Esophagus muscularis mucosa (tissue), 4 donors: ENCODE measurements at regions not wholly inside any gene's neighbourhood (a gene's known extent, or its start where the extent isn't known, plus 50 kb on each side); places are given as distances from the start of the nearest gene placed in this dataset.

Source experiments
- DNase-seq: peaks from one replicate; pipeline ENCODE4 v3.0.0-alpha.2; 2017; ENCODE audit errors: extremely low spot score
- H3K27ac ChIP-seq, 4 donors: fragments of 200-600 bp; sonication (generic); replicated peaks in 1 of 4; 1 replicate in 3 of 4; 2 replicates in 1 of 4; pipeline ENCODE4 v1.5.1; 2016 to 2019; ENCODE audit warnings: mild to moderate bottlenecking in 1 of 4
- H3K27me3 ChIP-seq, 4 donors: fragments of 200-600 bp; sonication (generic); one replicate each; pipeline versions ENCODE4 v1.5.1 to v1.6.0; 2016 to 2019
- H3K36me3 ChIP-seq, 4 donors: fragments of 200-600 bp; sonication (generic); one replicate each; pipeline ENCODE4 v1.5.1; 2016 to 2019
- H3K4me1 ChIP-seq, 4 donors: fragments of 200-600 bp; sonication (generic); one replicate each; pipeline ENCODE4 v1.5.1; 2016 to 2019
- H3K4me3 ChIP-seq, 4 donors: fragments of 200-600 bp; sonication (generic); 1 replicate in 2 of 4; 2 replicates in 2 of 4; pipeline ENCODE4 v1.5.1; 2016 to 2019; ENCODE audit warnings: mild to moderate bottlenecking in 4 of 4, moderate library complexity in 1 of 4
- H3K9me3 ChIP-seq, 4 donors: fragments of 200-600 bp; sonication (generic); 1 replicate in 3 of 4; 2 replicates in 1 of 4; pipeline ENCODE4 v1.5.1; 2016 to 2019
- EP300 ChIP-seq: sonication (generic); formaldehyde crosslinking; IDR thresholded peaks from one replicate; pipeline ENCODE4 v1.6.1; 2017; ENCODE audit warnings: antibody characterized with exemption
- POLR2A ChIP-seq: fragments of 450-650 bp; IDR thresholded peaks from one replicate; pipeline ENCODE4 v1.6.1; 2017; ENCODE audit warnings: antibody characterized with exemption, moderate library complexity, mild to moderate bottlenecking, low read depth
- POLR2AphosphoS5 ChIP-seq, 2 donors: sonication (generic); formaldehyde crosslinking; IDR thresholded peaks; one replicate each; pipeline ENCODE4 v1.6.1; 2017; ENCODE audit warnings: antibody characterized with exemption in 2 of 2
- WGBS: methylation state at CpG from one replicate; pipeline ENCODE4 v1.1.5; 2018; 5-methylcytosine and 5-hydroxymethylcytosine counted together
- intact Hi-C: fragments of 100-400 bp; cut with DNase I; formaldehyde crosslinking; loops from one replicate; pipeline ENCODE4 v1.15.1; 2023
- TF ChIP-seq, protein P1 (sequence below), 3 experiments: fragments of 200-600 bp in 2 of 3; fragments of 450-650 bp in 1 of 3; sonication (generic) in 2 of 3; IDR thresholded peaks; one replicate each; pipeline ENCODE4 v1.5.1; 2017 to 2019; ENCODE audit warnings: antibody characterized with exemption in 3 of 3, mild to moderate bottlenecking in 2 of 3, moderate library complexity in 1 of 3

DNA sequence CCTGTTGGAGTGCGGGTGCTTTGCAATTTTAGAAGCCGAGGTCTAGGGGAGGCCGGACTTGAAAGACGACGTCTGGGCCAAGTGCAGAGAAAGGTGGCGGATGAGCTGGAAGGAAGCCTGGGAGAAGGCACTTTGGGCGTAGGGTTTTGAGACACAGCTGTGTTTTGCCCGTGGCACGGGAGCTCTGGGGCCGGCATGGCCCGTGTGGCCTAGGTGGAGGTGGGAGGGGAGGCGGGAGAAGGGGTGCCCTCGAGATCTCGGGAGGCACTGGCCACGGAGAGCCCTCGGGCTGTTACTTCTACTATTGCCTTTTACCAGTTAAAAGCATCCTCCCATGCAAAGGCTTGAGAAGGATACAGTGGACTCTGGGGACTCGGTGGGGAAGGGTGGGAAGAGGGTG is 161.9 kb downstream of the FOXL1 start:
- WGBS: 78% methylated on average over 17 of the region's 17 CpGs
- TF ChIP-seq, protein P1, sequence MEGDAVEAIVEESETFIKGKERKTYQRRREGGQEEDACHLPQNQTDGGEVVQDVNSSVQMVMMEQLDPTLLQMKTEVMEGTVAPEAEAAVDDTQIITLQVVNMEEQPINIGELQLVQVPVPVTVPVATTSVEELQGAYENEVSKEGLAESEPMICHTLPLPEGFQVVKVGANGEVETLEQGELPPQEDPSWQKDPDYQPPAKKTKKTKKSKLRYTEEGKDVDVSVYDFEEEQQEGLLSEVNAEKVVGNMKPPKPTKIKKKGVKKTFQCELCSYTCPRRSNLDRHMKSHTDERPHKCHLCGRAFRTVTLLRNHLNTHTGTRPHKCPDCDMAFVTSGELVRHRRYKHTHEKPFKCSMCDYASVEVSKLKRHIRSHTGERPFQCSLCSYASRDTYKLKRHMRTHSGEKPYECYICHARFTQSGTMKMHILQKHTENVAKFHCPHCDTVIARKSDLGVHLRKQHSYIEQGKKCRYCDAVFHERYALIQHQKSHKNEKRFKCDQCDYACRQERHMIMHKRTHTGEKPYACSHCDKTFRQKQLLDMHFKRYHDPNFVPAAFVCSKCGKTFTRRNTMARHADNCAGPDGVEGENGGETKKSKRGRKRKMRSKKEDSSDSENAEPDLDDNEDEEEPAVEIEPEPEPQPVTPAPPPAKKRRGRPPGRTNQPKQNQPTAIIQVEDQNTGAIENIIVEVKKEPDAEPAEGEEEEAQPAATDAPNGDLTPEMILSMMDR (IDR thresholded peaks at IDR 0.05): no peak
- TF ChIP-seq POLR2AphosphoS5 (IDR thresholded peaks at IDR 0.05) (no peak), POLR2A (no peak), EP300 (no peak)
- no peak overlapping the region for H3K27ac ChIP-seq
- no peak overlapping the region for H3K4me3 ChIP-seq
- intact Hi-C loops: no loop called here
- peaks cover 0 to 10% (median 5%) of the 10 kb centered on the region in 4 donors for H3K4me1 ChIP-seq
- H3K27me3 ChIP-seq: peaks cover 0 to 48% (median 3%) of the 10 kb centered on the region in 4 donors
- no peaks in the 10 kb centered on the region for H3K9me3 ChIP-seq
- H3K36me3 ChIP-seq: no peaks in the 10 kb centered on the region
- DNase-seq: no peak

DNA sequence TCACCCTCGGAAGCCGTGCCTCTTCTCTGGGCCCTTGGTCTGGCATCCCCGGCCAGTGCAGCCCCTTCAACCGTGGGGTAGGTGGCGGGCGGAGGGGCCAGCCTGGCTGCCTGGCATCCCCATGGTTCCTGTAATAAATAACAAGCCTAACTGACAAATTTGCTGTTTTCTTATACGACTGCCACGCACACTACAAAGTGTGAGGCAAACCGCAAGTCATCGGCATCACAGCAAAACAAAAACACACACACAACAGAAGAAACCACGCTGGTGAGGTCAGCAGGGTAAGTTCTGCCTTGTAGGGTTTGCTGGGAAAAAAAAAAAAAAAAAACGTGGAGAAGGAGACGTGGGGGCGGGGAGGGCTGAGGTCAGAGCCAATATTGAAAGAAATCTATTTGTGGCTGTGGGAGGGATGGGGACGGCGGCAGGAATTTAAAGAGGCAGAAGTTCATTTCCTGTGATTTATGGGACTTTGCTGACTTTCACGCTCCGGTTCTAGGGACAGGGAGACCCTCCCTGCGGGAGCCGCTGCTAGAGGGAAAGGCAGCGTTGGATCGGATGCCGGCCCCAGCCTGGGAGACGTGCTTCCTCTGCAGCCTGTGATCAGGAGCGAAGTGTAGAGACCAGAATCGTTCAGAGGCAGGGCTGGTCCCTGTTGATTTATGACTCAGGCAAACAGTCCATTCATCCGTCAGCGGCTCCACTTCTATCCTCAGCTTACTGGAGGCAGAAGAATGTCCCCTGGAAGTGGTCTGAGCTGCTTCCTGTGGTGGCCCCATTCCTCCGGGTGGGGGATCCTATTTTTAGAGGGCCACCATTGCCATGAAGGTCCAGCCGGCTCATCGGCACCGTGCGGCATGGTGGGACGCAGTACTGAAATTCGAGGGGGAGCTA is 162.8 kb downstream of the FOXL1 start:
- no peaks in the 10 kb centered on the region for H3K9me3 ChIP-seq
- no peaks in the 10 kb centered on the region for H3K36me3 ChIP-seq
- TF ChIP-seq, protein P1 (IDR thresholded peaks at IDR 0.05): no peak
- no peak for TF ChIP-seq POLR2AphosphoS5 (IDR thresholded peaks at IDR 0.05)
- no peak for TF ChIP-seq EP300
- TF ChIP-seq POLR2A: no peak
- DNase-seq: no peak
- intact Hi-C loops: no loop called here
- peak overlapping the region; percentile 6 to 51 (median 42) for H3K27ac ChIP-seq
- peak overlapping the region; percentile 23 to 45 (median 32) for H3K4me3 ChIP-seq
- 29% methylated on average over 35 of the region's 35 CpGs for WGBS
- peaks cover 0 to 10% (median 5%) of the 10 kb centered on the region in 4 donors for H3K4me1 ChIP-seq
- H3K27me3 ChIP-seq: peaks cover 0 to 41% (median 3%) of the 10 kb centered on the region in 4 donors

- intact Hi-C loops: no loop called here
- no peak for DNase-seq
- no peaks in the 10 kb centered on the region for H3K9me3 ChIP-seq
- H3K4me3 ChIP-seq: no peak overlapping the region
- TF ChIP-seq POLR2AphosphoS5 (IDR thresholded peaks at IDR 0.05) (no peak), POLR2A (no peak), EP300 (no peak)
- TF ChIP-seq, protein P1 (IDR thresholded peaks at IDR 0.05): no peak
- no peak overlapping the region for H3K27ac ChIP-seq
- peaks cover 0 to 14% (median 6%) of the 10 kb centered on the region in 4 donors for H3K4me1 ChIP-seq
- no peaks in the 10 kb centered on the region for H3K36me3 ChIP-seq
- peaks cover 0 to 12% (median 0%) of the 10 kb centered on the region in 4 donors for H3K27me3 ChIP-seq
- 73% methylated on average over 13 of the region's 13 CpGs for WGBS
These were observed 169.4 kb downstream of the FOXL1 start for GRCh38 chr16:86747761-86748160.

DNA sequence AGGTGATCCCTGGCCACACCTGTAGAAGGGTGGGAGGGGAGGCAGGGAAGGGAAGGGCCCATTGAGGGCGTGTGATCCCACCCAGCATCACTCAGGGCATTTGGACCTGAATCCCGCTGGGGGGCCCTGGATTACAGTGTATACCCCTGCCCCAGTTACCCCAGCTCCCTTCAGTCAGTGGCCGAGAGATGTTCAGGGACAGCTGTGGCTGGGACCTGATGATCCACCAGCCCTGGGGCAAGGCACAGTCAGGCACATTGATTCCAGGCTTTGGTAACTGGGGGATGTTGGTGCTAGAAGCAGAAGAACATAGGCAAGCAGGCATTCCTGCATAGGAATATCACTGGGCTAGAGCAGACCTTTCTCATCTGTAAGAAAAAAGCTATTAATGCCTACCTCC is 170.3 kb downstream of the FOXL1 start:
- Histone ChIP-seq H3K27me3 (peaks cover 0 to 14% (median 0%) of the 10 kb centered on the region in 4 donors), H3K36me3 (no peaks in the 10 kb centered on the region), H3K4me3 (no peak overlapping the region), H3K27ac (no peak overlapping the region), H3K4me1 (peaks cover 0 to 14% (median 6%) of the 10 kb centered on the region in 4 donors), H3K9me3 (no peaks in the 10 kb centered on the region)
- intact Hi-C loops: no loop called here
- TF ChIP-seq EP300 (no peak), POLR2AphosphoS5 (IDR thresholded peaks at IDR 0.05) (no peak), POLR2A (no peak)
- TF ChIP-seq, protein P1 (IDR thresholded peaks at IDR 0.05): no peak
- no peak for DNase-seq
- WGBS: 50% methylated on average over 2 of the region's 3 CpGs
